Prostate gland (tissue), 2 donors: ENCODE measurements at regions not wholly inside any gene's neighbourhood (a gene's known extent, or its start where the extent isn't known, plus 50 kb on each side); places are given as distances from the start of the nearest gene placed in this dataset.

Source experiments
- POLR2A ChIP-seq: fragments of 450-650 bp; IDR thresholded peaks from one replicate; pipeline ENCODE4 v1.6.1; 2016; ENCODE audit warnings: antibody characterized with exemption, mild to moderate bottlenecking
- POLR2AphosphoS5 ChIP-seq: sonication (generic); formaldehyde crosslinking; IDR thresholded peaks from one replicate; pipeline ENCODE4 v1.6.1; 2017; ENCODE audit warnings: antibody characterized with exemption
- TF ChIP-seq, protein P1 (sequence below), 4 experiments: fragments of 200-600 bp in 2 of 4; fragments of 450-650 bp in 2 of 4; sonication (generic) in 2 of 4; IDR thresholded peaks; 1 replicate in 3 of 4; 2 replicates in 1 of 4; pipeline ENCODE4 v1.5.1; 2016 to 2019; ENCODE audit warnings: antibody characterized with exemption in 4 of 4, mild to moderate bottlenecking in 2 of 4, moderate library complexity in 2 of 4

DNA sequence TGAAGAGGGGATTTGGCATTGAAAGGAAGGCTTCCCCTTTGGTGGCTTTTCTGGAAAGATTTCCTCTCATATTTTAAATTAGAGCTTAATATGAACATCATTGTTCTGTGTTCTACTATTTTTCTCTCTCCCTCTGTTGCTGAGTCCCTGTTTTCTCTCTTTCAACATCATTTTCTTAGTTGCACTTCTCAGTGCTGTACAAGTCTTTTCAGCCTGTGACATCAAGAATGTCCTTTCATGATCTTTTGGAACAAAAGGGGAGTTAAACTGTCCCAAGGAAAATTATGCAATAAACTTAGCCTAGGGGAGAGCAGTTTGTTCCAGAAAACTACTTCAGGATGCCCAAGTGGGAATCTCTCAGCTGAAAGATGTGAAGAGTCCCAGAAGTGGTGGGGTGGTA, 325.1 kb downstream of the IL20RB start:
- TF ChIP-seq, protein P1, sequence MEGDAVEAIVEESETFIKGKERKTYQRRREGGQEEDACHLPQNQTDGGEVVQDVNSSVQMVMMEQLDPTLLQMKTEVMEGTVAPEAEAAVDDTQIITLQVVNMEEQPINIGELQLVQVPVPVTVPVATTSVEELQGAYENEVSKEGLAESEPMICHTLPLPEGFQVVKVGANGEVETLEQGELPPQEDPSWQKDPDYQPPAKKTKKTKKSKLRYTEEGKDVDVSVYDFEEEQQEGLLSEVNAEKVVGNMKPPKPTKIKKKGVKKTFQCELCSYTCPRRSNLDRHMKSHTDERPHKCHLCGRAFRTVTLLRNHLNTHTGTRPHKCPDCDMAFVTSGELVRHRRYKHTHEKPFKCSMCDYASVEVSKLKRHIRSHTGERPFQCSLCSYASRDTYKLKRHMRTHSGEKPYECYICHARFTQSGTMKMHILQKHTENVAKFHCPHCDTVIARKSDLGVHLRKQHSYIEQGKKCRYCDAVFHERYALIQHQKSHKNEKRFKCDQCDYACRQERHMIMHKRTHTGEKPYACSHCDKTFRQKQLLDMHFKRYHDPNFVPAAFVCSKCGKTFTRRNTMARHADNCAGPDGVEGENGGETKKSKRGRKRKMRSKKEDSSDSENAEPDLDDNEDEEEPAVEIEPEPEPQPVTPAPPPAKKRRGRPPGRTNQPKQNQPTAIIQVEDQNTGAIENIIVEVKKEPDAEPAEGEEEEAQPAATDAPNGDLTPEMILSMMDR (IDR thresholded peaks at IDR 0.05), result no peak
- TF ChIP-seq POLR2A (no peak), POLR2AphosphoS5 (no peak)
